Activated CD8-positive, alpha-beta memory T cell treated with anti-CD3 and anti-CD28 coated beads for 48 hours (primary cell): ENCODE measurements at regions not wholly inside any gene's neighbourhood (a gene's known extent, or its start where the extent isn't known, plus 50 kb on each side); places are given as distances from the start of the nearest gene placed in this dataset.
"Not testable (repeated sequence)": the region's sequence is repeated elsewhere in the genome, so short reads cannot be mapped to it uniquely, and the experiment has no call there.

Experiments used
- DNase-seq, 3 experiments: peaks; one replicate each; pipeline ENCODE4 v3.0.0-alpha.2; 2020; ENCODE audit warnings: low read depth in 2 of 3, low spot score in 2 of 3

DNA sequence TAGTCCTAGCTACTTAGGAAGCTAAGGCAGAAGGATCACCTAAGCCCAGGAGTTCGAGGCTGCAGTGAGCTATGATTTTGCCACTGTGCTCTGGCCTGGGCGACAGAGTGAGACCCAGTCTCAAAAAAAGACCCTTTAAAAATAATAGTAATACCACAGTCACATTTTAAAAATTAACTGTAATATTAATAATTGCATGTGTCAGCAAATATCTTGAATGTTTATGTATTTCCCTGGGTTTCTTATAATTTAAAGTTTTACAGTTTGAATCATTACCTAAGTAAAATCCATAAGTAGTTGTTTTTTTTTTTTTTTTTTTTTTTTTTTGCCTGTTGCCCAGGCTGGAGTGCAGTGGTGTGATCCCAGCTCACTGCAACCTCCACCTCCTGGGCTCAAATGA is 69.2 kb downstream of the LYZL2 start:
- DNase-seq, result no peak

DNA sequence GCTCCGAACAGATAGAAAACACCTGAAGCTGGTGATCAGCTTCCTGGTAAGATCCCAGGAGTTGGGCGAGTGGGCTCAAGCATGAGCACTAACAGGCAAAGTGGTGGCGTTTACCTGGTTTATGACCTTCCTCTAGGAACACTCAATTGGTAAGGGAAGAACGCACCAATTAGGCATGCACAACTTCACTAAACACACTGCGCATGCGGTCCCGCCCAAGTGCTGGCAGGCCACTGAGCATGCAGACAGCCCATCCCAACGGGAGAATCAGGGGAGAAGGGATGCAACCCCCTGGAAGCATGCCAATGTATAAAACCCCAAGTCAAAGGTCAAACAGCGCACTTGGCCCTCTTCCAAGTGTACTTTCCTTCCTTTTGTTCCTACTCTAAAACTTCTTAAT is 70.4 kb downstream of the LYZL2 start:
- no peak for DNase-seq

DNA sequence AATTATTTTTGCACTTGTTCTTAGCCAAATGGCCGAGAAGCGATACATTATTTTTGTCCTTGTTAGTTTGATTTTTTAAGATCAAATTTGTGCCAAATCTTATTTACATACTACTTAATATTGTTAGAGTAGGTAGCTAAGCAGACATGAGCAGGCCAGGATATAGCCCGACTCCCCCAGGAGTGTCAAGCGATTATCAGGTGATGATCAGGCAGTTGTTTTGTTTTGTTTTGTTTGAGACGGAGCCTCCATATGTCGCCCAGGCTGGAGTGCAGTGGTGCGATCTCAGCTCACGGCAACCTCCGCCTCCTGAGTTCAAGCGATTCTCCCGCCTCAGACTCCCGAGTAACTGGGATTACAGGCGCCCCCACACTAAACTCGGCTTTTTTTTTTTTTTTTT is 71.1 kb downstream of the LYZL2 start:
- DNase-seq, result no peak

DNA sequence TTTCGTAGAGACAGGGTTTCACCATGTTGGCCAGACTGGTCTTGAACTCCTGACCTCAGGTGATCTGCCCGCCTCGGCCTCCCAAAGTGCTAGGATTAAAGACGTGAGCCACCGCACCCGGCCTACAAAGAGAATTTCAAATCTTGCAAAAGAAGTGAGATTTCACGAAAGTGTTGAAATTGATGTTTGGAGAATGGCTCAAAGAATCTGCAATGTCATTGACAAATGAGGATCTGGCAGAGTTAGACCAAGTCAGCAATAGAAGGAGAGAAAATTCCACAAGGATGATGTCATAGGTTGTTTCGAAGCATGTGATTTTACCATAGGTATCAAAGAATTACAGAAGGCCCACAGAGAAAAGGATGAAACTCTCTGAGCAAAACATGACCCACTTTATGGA is 71.7 kb downstream of the LYZL2 start:
- DNase-seq, result no peak

DNA sequence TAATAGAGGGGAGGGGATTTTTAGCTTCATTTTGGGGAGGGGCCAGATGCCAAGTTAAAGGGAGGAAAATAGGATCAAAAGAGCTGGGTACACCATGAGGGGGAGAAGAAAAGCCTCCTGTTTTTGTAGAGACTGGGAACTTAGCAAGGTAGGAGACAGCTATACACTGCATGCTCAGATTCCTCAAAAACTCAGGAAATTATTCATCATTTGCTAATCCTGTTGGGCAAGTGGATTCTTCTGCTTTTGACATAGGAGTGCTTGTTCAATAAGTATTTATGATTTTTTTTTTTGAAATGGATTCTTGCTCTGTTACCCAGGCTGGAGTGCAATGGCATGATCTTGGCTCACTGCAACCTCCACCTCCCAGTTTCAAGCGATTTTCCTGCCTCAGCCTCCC is 73.4 kb downstream of the LYZL2 start:
- no peak for DNase-seq

DNA sequence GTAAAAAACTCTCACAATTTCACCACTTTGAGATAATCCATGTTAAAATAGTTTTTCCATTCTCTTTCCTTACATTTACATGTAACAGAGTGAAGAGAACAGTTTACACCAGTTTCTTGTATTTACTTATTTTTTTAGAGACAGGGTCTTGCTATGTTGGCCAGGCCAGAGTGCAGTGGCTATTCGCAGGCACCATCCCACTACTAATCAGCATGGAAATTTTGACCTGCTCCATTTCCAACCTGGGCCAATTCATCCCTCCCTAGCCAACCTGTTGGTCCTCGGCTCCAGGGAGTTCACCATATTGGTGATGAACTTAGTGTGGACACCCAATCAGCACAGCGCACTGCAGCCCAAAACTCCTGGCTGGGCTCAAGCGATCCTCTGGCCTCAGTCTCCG is 74.1 kb downstream of the LYZL2 start:
- DNase-seq, result no peak

DNA sequence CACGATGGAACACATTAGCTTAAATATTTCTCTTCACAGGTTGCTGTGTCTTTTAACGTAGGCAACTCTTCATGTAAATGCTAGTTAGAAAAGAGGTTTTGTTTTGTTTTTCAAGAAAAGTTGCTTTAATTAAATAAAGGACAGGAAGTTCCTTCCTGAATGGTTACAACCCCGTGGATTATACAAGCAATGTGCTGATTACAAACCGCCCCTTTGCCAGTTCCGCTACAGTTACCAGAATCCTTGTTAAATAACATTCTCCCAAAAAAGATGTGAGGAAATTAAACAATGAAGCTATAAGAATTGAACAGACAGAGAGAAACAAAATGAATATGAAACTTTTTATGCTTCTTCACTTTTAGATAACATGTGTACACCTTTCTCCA is 75.1 kb downstream of the LYZL2 start:
- DNase-seq, result no peak

DNA sequence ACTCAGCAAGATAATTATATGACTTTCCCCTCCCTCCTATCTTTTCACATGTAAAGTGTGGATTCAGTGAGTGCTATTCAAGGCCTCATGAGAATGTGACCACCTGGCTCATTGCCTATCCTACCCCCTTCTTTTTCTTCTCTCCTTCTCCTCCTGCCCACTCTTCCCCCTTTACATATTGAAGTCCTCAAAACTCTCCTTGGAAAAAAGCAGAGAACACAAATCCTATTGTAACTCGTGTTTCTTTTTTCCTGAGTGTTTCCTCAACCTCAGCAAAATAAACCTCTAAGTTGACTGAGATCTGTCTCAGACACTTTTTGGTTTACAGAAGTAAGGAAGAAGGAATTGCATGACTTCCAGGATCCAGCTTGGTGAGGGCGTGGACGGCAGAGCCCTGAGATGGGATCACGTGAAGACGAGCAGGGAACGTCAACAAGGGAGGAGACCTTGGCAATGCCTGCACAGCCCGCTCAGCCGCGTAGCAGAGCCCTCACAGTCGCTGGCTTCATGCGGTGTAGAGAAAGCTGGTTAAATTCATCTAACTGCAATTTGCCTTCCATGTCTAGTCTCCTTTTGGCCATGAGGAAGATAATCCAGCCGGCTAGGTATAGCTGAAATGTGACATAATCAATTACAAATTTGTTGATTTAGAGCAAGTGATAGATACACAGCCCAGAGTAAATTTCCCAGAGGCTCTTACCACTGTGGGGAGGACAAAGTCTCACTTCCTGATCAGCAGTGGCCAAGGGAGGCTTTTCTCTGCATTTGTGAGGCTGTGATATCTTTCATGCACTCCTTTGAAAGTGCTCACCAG is 75.7 kb downstream of the LYZL2 start:
- DNase-seq, result no peak

DNA sequence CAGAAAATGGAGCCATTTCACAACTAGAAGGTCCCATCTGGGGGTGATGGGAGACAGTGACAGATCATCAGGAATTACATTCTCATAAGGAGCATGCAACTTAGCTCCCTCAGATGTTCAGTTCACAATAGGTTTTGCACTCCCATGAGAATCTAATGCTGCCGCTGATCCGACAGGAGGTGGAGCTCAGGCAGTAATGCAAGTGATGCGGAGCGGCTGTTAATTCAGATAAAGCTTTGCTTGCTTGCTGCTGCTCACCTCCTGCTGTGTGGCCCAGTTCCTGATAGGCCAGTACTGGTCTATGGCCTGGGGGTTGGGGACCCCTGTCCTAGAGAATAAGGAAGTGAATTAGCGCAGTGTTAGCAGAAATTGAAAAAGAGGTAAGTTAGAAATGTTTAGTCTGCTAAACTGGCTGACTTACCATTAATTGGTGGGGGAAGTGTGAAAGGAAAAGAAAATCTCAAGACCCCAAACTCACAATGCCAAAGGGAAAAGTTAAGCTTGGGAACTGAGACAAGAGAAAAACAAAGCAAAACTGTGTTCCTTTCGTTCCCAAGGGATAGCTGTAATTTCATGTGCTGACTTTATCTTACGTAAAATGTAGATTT is 76.4 kb downstream of the LYZL2 start:
- no peak for DNase-seq

DNA sequence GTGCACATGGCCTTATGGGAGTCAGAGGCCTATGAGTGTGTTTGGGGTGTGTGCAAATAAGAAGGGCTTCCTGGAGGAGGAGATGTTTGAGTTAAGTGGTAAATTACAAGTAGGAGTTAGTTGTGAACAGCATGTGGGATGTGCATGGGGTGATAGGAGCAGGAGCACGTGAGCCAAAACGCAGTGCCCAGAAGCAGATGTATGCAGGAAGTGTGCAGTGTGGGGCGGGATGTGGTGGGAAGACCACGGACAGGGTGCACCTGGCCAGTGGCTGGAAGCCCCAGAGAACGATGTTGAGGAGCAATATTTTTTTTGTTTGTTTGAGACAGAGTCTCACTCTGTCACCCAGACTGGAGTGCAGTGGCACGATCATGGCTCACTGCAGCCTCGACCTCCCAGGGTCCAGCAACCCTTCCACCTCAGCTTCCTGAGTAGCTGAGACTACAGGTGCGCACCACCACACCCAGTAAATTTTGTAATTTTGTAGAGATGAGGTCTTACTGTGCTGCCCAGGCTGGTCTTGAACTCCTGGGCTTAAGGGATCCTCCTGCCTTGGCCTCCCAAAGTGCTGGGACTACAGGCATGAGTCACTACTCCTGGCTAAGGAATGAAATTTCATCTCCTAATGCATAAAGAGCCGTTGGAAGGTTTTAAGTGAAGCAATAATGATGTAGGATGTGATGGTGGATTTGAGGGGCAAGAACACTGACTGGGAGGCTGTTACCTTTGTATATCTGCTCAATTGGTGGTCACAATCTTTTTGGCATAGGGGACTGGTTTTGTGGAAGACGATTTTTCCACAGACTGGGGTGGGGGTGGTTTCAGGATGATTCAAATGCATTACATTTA is 78.4 kb downstream of the LYZL2 start:
- DNase-seq, result no peak

DNA sequence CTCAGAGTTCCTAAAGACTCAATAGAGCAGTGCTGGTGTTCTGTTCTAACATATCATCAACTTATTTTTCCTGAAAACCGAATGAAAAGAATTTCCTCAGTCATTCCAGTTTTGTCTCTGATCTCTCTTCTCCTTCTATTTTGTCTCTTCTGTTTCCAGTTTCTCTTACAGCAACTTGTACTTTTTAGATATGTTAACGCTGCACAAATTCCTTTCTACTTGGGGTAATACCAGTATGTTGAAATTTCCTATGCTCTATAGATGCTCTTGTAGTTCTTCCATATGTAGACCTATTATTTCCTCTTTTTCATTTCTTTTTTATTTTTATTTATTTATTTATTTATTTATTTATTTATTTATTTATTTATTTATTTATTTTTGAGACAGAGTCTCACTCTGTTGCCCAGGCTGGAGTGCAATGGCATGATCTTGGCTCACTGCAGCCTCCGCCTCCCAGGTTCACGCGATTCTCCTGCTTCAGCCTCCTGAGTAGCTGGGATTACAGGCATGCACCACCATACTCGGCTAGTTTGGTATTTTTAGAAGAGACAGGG is 80.3 kb downstream of the LYZL2 start:
- not testable (repeated sequence) for DNase-seq

DNA sequence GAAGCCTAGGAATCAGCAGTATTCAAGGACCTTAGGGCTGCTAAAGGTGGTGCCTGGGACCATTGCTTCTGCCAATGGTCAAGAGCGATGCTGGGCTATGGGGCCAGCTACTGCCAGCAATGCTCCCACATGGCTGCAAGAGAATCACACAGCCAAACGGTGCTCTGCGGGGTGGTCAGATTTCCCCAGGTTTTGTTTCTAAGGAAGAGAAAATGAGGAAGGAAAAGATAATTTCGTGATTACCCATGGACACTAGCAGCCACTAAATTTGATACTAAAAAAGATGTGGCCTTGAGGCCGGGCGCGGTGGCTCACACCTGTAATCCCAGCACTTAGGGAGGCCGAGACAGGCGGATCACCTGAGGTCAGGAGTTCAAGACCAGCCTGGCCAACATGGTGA is 83.0 kb downstream of the LYZL2 start:
- no peak for DNase-seq

DNA sequence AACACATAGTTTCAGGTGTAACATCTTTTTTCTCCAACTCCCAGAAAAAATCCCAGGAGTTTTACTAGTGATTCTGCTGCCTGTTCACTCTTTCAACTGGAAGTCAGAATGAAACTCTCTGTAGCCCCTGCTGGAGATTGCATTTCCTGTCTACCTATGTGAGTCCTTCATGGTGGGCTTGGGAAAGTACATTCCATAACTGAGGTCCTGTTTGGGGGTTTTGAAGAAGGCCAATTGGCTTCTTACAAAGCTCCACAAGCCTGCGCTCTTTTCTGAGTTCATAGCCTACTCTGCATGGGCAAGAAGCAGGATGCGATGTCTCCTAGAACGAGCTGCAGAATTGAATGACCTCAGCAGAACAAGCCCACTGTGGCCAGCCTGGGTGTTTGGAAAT is 86.7 kb downstream of the LYZL2 start:
- DNase-seq, result no peak

DNA sequence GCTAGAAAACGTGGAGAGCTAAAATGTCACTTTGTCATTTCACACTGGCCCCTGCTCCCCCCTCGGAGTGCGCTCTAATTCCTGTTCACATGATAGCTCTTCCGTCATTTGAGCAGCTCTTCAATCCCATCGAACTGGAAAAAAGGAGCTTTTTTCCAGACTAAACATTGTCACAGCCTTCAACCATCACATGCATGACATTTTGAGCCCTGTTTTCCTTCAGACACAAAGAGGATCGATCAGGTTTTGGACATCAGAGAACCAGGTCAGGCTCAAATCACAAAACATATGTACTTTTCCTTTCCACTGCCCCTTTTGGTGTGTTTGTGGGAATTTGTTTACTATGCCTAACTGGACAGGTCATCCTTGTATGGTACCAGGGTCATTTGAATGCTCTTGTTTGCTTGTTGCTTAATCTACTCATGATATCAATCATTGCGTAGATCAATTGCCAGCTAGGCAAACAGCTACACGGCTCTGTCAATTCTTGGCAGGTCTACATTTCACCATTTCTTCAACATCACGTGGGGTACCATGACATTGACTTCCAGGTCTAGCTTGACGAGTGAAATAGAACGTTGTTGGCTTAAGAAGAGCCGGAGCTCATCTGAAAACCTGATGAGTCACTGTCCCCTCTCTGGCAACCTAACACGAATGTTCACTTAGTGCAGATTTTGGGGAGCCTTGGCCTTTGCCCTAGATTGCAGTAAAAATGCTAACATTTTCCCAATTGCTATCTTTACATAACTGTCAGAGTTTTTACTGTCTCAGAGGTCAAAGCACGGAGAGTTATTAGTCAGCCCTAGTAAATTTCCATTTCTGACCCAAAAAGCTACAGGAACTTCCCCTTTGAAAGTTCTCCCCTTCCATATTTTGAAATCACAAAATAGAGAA is 87.3 kb downstream of the LYZL2 start:
- no peak for DNase-seq

DNA sequence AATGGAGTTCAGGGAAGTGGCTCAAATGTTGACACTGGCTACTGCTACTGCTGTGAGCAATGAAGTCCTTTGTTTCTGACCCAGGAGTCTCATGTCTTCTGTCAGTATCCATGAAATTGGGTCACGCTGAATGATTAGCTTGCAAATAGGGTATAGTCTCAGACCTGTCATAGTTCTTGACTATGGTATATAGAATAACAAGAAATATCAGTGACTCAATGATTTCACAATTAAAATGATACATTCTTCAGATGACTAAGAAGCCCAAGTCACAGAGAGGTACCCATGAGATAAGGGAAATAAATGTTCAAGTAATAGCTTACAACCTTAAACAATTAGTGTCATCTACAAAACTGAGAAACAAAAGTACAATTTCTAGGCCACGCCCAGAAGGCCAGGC is 89.3 kb downstream of the LYZL2 start:
- DNase-seq, result no peak

DNA sequence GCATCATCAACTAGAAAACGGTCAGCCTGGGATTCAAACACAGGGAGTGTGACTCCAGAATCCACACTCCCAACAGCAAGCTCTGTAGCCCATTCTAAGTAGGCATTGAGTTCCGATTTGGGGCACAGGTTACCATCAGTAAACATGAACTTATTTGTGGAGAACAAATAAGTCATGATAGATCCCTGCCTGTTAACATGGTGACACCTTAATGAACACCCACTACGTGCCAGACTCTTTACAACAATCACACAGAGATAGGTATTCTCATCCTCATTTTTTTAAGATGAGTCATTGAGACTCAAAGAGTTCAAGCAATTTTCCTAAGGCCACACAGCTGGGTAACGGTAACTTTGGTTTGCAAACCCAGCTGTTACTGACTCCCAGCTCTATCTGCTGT is 91.5 kb downstream of the LYZL2 start:
- no peak for DNase-seq

DNA sequence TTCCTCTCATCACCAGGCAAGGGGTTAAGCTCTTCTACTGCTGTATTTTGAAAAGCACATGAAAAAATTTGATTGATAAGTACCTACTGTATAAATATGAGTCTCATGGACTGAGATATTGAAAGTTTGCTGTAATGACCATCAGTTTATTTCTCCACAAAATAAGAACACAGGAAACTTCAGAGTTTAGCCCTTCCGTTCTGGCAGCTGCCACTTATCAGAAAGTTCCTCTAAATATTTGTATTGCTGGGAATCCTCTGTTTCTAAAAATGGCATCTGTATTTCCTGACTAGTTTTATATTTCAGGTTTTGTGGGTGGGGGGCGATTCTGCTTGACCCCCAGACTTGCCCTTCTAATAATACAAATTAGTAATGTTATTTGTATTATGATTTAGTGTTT is 92.0 kb downstream of the LYZL2 start:
- no peak for DNase-seq

DNA sequence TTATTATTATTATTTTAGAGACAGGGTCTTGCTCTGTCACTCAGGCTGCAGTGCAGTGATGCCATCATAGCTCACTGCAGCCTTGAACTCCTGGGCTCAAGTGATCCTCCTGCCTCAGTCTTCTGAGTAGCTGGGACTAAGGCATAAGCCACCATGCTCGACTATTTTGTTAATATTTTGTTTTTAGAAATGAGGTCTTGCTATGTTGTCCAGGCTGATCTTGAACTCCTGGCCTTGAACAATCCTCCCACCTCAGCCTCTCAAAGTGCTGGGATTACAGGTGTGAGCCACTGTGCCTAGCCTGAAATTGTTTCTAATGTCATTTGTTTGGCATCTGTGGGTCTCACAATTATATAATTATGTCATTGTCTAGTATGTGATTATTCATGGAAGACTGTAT is 92.4 kb downstream of the LYZL2 start:
- DNase-seq, result not testable (repeated sequence)

DNA sequence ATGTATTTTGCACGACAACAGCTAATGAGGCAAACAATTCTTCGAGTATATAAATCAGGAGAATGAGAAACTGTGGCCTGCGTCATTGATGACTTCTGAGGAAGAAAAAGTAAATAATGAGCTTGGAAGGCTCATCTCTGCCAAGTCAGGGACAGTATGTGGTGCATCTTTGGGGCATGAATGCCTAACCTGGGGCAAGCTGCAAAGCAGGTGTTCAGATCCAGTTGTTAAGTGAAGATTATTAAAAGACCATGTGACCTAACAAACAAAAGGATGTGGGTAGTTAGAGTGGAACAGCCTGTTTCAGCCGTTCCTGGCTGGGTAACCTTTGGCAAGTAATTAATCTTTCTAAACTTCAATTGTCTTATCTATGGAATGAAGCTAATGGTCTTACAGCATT is 93.0 kb downstream of the LYZL2 start:
- DNase-seq, result no peak

DNA sequence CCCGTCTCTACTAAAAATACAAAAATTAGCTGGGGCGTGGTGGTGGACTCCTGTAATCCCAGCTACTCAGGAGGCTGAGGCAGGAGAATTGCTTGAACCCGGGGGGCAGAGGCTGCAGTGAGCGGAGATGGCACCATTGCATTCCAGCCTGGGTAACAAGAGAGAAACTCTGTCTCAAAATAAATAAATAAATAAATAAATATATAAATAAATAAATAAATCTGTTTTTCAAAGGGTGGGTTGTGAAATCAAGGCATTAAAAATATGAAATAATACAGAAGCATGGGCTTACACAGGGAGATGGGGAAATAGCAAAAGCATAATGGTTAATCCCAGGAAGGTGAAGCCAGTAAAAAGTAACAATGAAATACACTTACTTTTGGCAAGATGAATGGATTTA is 93.9 kb downstream of the LYZL2 start:
- DNase-seq, result no peak
